Endothelial cell of umbilical vein (primary cell): ENCODE measurements at regions not wholly inside any gene's neighbourhood (a gene's known extent, or its start where the extent isn't known, plus 50 kb on each side); places are given as distances from the start of the nearest gene placed in this dataset.

ENCODE experiments used
- BruUV-seq: library from RNA; stranded (reverse); fragments of 400-500 nt; replicated peaks from 2 replicates; lab custom pipeline; 2021; lab: Mats Ljungman, UMichigan
- CTCF ChIA-PET: fragments of 300-600, 350-600 bp; sonication (Branson Sonifier 250); formaldehyde crosslinking; loops from one replicate; lab custom pipeline; 2021; ENCODE audit warnings: antibody characterized with exemption, inconsistent platforms; lab: Charles Lee
- POLR2A ChIA-PET: fragments of 300-600, 350-600 bp; sonication (Branson Sonifier 250); formaldehyde crosslinking; loops from one replicate; lab custom pipeline; 2021; ENCODE audit warnings: antibody characterized with exemption, inconsistent platforms; lab: Charles Lee
- DNase-seq: peaks from one replicate; pipeline ENCODE4 v3.0.0-alpha.2; 2011; ENCODE audit warnings: low read depth, low spot score
- FAIRE-seq: peaks from 2 replicates; lab custom pipeline; 2011; peaks lifted over from hg19 to GRCh38; lab: Jason Lieb, UNC
- H2AFZ ChIP-seq: 2 replicates; pipeline ENCODE4 v1.6.0; 2012; ENCODE audit warnings: low read depth, low read length, control low read depth, inconsistent platforms
- H3K27ac ChIP-seq: 2 replicates; pipeline ENCODE4 v1.5.1; 2011; ENCODE audit warnings: low read depth, mild to moderate bottlenecking, control low read depth, low read length, moderate library complexity; ENCODE audit not compliant: insufficient read depth
- H3K27me3 ChIP-seq, 2 experiments: 2 replicates each; pipeline versions ENCODE4 v1.6.0 to v1.6.1; 2011; ENCODE audit warnings: low read length in 2 of 2, mixed read lengths in 1 of 2; ENCODE audit not compliant: control insufficient read depth in 2 of 2, insufficient read depth in 2 of 2
- H3K36me3 ChIP-seq, 2 experiments: 2 replicates in 1 of 2; 3 replicates in 1 of 2; pipeline ENCODE4 v1.5.1; 2011; ENCODE audit warnings: low read length in 2 of 2, mild to moderate bottlenecking in 1 of 2, moderate library complexity in 1 of 2; ENCODE audit not compliant: control insufficient read depth in 2 of 2, insufficient read depth in 2 of 2; ENCODE audit errors: extremely low read depth in 1 of 2
- H3K4me1 ChIP-seq: 3 replicates; pipeline ENCODE4 v1.5.1; 2011; ENCODE audit warnings: mild to moderate bottlenecking, low read length; ENCODE audit not compliant: control insufficient read depth, insufficient read depth; ENCODE audit errors: extremely low read depth
- H3K4me2 ChIP-seq: 2 replicates; pipeline ENCODE4 v1.6.1; 2011; ENCODE audit warnings: low read length, control low read depth, mixed read lengths; ENCODE audit not compliant: insufficient read depth
- H3K4me3 ChIP-seq, 3 experiments: fragments of 200-600 bp in 1 of 3; sonication (generic), shearing (Covaris generic) in 1 of 3; replicated peaks in 1 of 3; 2 replicates each; pipeline ENCODE4 v1.5.1; 2011 to 2016; ENCODE audit warnings: control low read depth in 3 of 3, low read length in 3 of 3, mild to moderate bottlenecking in 2 of 3, inconsistent platforms in 1 of 3, low read depth in 1 of 3, moderate library complexity in 1 of 3; ENCODE audit not compliant: insufficient read depth in 1 of 3
- H3K79me2 ChIP-seq: 2 replicates; pipeline ENCODE4 v1.6.0; 2012; ENCODE audit warnings: low read length, inconsistent platforms; ENCODE audit not compliant: control insufficient read depth, insufficient read depth
- H3K9ac ChIP-seq: replicated peaks from 2 replicates; pipeline ENCODE3; 2011; ENCODE audit warnings: low read length, control low read depth; ENCODE audit not compliant: insufficient read depth; ENCODE audit errors: extremely low read depth
- H3K9me1 ChIP-seq: replicated peaks from 3 replicates; pipeline ENCODE4 v1.6.0; 2011; ENCODE audit warnings: mild to moderate bottlenecking, low read length; ENCODE audit not compliant: control insufficient read depth, insufficient read depth; ENCODE audit errors: extremely low read depth
- H3K9me3 ChIP-seq: replicated peaks from 2 replicates; pipeline ENCODE4 v1.5.1; 2012; ENCODE audit warnings: low read length, inconsistent platforms; ENCODE audit not compliant: control insufficient read depth, insufficient read depth
- H4K20me1 ChIP-seq: replicated peaks from 2 replicates; pipeline ENCODE3; 2011; ENCODE audit warnings: mild to moderate bottlenecking, low read length; ENCODE audit not compliant: control insufficient read depth, insufficient read depth; ENCODE audit errors: extremely low read depth
- CTCF ChIP-seq, 2 donors: IDR thresholded peaks; 1 replicate in 1 of 2; 2 replicates in 1 of 2; pipeline ENCODE4 v1.5.1; 2011; ENCODE audit warnings: low read length in 2 of 2, mild to moderate bottlenecking in 2 of 2, moderate library complexity in 2 of 2, control low read depth in 1 of 2, inconsistent platforms in 1 of 2, low read depth in 1 of 2; ENCODE audit not compliant: insufficient read depth in 1 of 2; ENCODE audit errors: extremely low read depth in 1 of 2
- EZH2 ChIP-seq: IDR thresholded peaks from 2 replicates; pipeline ENCODE4 v1.6.1; 2012; ENCODE audit warnings: borderline replicate concordance, low read depth, mild to moderate bottlenecking, moderate library complexity, low read length, inconsistent platforms; ENCODE audit not compliant: severe bottlenecking
- FOS ChIP-seq: IDR thresholded peaks from 2 replicates; pipeline ENCODE4 v1.6.1; 2011; ENCODE audit warnings: mild to moderate bottlenecking, low read length, moderate library complexity, borderline replicate concordance; ENCODE audit not compliant: insufficient read depth
- GATA2 ChIP-seq: IDR thresholded peaks from 2 replicates; pipeline ENCODE4 v1.7.0; 2011; ENCODE audit warnings: low read depth, mild to moderate bottlenecking, moderate library complexity, mixed read lengths, low read length; ENCODE audit not compliant: insufficient read length, insufficient read depth
- JUN ChIP-seq: IDR thresholded peaks from 2 replicates; pipeline ENCODE4 v1.6.1; 2011; ENCODE audit warnings: borderline replicate concordance, low read depth; ENCODE audit not compliant: insufficient read length, insufficient read depth
- MYC ChIP-seq: IDR thresholded peaks from one replicate; pipeline ENCODE4 v1.6.1; 2011; ENCODE audit warnings: mild to moderate bottlenecking, low read depth, low read length
- POLR2A ChIP-seq: IDR thresholded peaks from 2 replicates; pipeline ENCODE4 v1.6.1; 2012; ENCODE audit warnings: low read depth, mild to moderate bottlenecking, control low read depth, low read length
- POLR2AphosphoS5 ChIP-seq: IDR thresholded peaks from 2 replicates; pipeline ENCODE4 v1.6.1; 2012; ENCODE audit warnings: low read depth, mild to moderate bottlenecking, control low read depth, low read length, moderate library complexity; ENCODE audit not compliant: insufficient read depth
- dilution Hi-C: fragments of 300-500 bp; cut with MboI; formaldehyde crosslinking; loops from one replicate; pipeline ENCODE4 v1.15.0; 2019; ENCODE audit warnings: low sequenced_read_pairs; ENCODE audit not compliant: extremely low pct_ligation_motif_present
- intact Hi-C: fragments of 100-400 bp; cut with micrococcal nuclease; formaldehyde crosslinking; loops from one replicate; pipeline ENCODE4 v1.10.0; 2022
- TF ChIP-seq, protein P1 (sequence below): IDR thresholded peaks from 2 replicates; pipeline ENCODE4 v1.6.1; 2011; ENCODE audit not compliant: insufficient read depth, insufficient read length

GRCh38 chr4:137249112-137249511 lies 283.2 kb downstream of the PCDH18 start:
- Histone ChIP-seq H3K4me1 (no peaks in the 10 kb centered on the region), H3K9me3 (no peaks in the 10 kb centered on the region), H3K4me3 (no peak overlapping the region), H3K4me2 (no peak overlapping the region), H3K79me2 (no peaks in the 10 kb centered on the region), H2AFZ (no peak overlapping the region), H3K27me3 (no peaks in the 10 kb centered on the region), H3K9ac (no peak overlapping the region), H4K20me1 (no peaks in the 10 kb centered on the region), H3K36me3 (no peaks in the 10 kb centered on the region), H3K9me1 (no peaks in the 10 kb centered on the region), H3K27ac (no peak overlapping the region)
- POLR2A ChIA-PET, result no interaction called here
- intact Hi-C loops, result no loop called here
- TF ChIP-seq, protein P1, sequence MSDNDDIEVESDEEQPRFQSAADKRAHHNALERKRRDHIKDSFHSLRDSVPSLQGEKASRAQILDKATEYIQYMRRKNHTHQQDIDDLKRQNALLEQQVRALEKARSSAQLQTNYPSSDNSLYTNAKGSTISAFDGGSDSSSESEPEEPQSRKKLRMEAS, result no peak
- no peak for DNase-seq
- no peak for FAIRE-seq
- no TSS peak for BruUV-seq
- dilution Hi-C loops, result no loop called here
- CTCF ChIA-PET, result no interaction called here

DNA sequence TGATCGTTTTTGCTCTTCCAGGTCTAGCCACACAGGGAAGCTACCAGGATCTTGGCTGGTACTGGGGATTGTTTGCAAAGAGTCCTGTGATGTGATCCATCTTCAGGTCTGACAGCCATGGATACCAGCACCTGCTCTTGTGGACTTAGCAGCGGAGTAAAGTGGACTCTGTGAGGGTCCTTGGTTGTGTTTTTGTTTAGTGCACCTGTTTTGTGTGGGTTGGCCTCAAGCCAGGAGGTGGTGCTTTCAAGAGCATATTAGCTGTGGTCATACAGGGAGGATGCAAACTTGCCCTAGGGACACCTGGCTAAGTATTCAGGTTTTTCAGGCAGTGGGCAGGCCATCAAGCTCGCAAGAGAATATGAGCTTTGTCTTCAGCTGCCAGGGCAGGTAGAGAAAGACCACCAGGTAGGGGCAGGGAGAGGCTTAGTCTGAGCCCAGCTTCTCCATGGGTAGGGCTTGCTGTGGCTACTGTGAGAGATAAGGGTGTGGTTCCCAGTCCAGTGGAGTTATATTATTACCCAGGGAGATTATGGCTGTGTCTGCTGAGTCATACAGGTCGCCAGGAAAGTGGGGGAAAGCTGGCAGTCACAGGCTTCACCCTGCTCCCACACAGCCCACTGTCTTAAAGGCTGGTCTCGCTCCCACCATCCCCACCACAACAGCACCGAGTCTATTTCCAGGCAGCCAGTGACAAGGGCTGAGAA lies 293.7 kb downstream of the PCDH18 start:
- no TSS peak for BruUV-seq
- FAIRE-seq, result no peak
- intact Hi-C loops, result no loop called here

More for the DNA sequence above, 293.7 kb downstream of the PCDH18 start:
- Histone ChIP-seq H3K27me3 (no peaks in the 10 kb centered on the region), H3K9me1 (peaks cover 3% of the 10 kb centered on the region), H3K27ac (no peak overlapping the region), H3K9me3 (no peaks in the 10 kb centered on the region), H2AFZ (no peak overlapping the region), H3K4me2 (no peak overlapping the region), H3K4me1 (no peaks in the 10 kb centered on the region), H3K79me2 (no peaks in the 10 kb centered on the region), H3K9ac (no peak overlapping the region), H3K4me3 (no peak overlapping the region), H4K20me1 (no peaks in the 10 kb centered on the region), H3K36me3 (no peaks in the 10 kb centered on the region)
- TF ChIP-seq MYC, result no peak
- TF ChIP-seq POLR2A, result no peak
- TF ChIP-seq, protein P1, result no peak
- no peak for TF ChIP-seq EZH2
- TF ChIP-seq POLR2AphosphoS5, result no peak
- TF ChIP-seq CTCF (IDR thresholded peaks at IDR 0.05; ENCODE audit: extremely low read depth in 1 of 2, insufficient read depth in 1 of 2, low read depth in 1 of 2, low read length in 2 of 2), result no peak
- no peak for TF ChIP-seq FOS
- TF ChIP-seq JUN, result no peak
- TF ChIP-seq GATA2, result no peak
- no peak for DNase-seq
- POLR2A ChIA-PET, result no interaction called here
- dilution Hi-C loops, result no loop called here
- CTCF ChIA-PET, result no interaction called here
